HuH-7 (cell line): ENCODE measurements at regions not wholly inside any gene's neighbourhood (a gene's known extent, or its start where the extent isn't known, plus 50 kb on each side); places are given as distances from the start of the nearest gene placed in this dataset.
"Not testable (repeated sequence)": the region's sequence is repeated elsewhere in the genome, so short reads cannot be mapped to it uniquely, and the experiment has no call there.

Experiments used
- DNase-seq: peaks from one replicate; pipeline ENCODE4 v3.0.0; 2011; ENCODE audit warnings: low spot score

- DNase-seq = not testable (repeated sequence)
Measured at GRCh38 chr10:109652612-109653011, 270.7 kb downstream of the XPNPEP1 start.

GRCh38 chr10:109650228-109650627 lies 273.1 kb downstream of the XPNPEP1 start:
- no peak for DNase-seq

- DNase-seq = no peak
Measured at GRCh38 chr10:109647627-109648026, 275.7 kb downstream of the XPNPEP1 start.

- DNase-seq = no peak
Measured at GRCh38 chr10:109633846-109634245, 289.5 kb downstream of the XPNPEP1 start.

DNA sequence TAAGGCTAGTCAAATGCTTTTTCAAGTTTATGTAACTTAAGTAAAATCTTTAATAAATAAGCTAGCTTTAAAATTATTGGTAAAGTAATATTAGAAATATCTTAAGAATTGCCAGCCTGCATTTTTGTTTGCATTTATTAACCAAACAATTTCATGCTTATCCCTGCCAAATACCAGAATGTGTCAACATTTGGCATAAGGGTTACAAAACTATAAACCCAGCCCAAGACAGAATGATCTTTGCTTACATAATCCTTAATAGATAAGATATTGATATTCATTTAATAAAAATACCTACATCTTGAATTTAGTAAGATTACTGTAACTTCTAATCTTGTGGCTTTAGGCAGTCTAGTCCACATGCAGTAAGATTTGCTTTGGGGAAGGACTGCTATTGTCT lies 290.3 kb downstream of the XPNPEP1 start:
- DNase-seq = not testable (repeated sequence)

DNA sequence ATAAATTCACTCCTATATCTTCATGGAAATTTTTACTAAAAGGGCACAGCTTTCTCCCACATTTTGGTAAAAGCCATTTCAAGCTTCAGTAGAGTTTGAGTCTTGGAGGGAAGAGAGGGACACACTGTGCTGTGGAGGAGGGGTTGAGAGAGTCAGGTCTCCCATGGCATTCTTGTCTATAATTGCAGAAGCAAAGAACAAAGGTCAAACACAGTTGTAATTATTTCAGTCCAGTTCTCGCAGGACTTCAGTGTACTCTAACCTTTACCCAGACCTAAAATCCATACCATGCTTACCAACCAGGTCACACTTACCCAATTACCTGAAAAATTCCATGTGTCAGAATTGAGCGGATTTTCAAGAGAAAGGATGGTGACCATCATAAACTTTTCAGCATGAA lies 298.4 kb downstream of the XPNPEP1 start:
- no peak for DNase-seq

DNA sequence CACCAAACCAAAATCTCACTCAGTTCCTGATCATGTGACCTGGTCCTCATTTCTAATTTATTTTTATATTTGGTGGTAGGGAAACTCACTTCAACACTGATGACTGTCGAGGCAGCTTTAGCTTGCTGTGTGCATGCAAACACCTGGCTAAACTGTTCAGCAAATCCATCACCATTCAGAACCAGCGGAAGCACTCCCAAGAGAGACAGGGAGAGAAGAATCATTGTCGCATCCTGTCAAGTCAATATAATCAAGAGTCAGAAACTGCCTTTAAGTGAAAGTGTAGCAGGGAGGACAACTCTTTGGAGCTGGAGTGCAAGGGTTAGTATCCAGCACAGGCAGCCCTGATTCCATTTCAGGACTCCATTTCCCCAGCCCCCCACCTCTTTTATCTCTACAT lies 300.7 kb downstream of the XPNPEP1 start:
- no peak for DNase-seq

DNA sequence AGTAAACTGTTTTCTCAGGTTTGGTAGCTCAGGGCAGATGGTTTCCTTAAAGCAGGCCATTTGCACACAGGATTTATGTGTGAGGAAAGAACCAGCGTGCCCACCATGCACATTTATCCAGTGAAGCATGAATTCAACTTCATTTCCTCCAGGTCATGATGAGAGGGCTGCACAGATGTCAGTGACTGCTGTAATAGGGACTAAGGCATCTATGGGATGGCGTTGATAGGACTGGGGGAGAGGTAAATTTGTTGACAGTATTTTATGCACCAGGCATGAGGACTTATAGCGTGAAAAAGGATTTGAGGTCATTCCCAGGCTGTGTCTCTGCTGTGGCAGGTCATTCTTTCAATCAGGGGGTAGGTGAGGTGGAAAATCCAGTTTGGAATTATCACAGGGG lies 302.9 kb downstream of the XPNPEP1 start:
- DNase-seq = no peak

GRCh38 chr10:109619914-109620313 lies 303.4 kb downstream of the XPNPEP1 start:
- DNase-seq = no peak

GRCh38 chr10:109618748-109619147 lies 304.6 kb downstream of the XPNPEP1 start:
- no peak for DNase-seq

- DNase-seq = no peak
Measured at GRCh38 chr10:109618301-109618700, 305.0 kb downstream of the XPNPEP1 start.

DNA sequence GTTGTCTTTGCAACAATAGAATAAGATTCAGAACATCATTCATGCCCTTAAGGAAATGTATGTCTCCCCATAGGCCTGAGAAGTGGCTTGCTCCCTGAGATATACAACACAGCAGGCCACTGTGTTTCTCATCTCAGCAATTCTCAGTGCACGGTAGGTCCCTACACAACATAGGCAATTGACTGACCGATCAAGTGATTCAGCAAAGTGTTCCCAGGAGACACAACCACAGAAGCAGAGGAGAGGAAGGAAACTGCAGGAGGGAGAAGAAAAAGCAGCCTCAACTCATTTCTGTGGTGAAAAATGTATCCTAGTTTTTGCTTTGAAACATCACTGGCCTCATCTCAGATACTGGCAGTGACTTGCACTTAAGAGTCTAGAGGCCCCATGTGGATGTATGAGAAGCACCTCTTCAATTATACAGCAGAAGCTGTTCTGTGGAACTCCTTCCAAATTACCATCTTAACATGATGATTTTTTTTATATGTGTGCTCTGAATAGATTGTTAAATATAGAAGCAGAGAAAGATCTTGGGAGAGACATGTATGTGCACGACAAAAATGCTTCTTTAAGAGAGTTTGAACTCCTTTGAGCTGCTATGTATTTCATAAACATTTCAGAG lies 306.8 kb downstream of the XPNPEP1 start:
- DNase-seq = no peak

- DNase-seq = not testable (repeated sequence)
Measured at GRCh38 chr10:109595356-109595755, 328.0 kb downstream of the XPNPEP1 start.

GRCh38 chr10:109593682-109594081 lies 329.6 kb downstream of the XPNPEP1 start:
- no peak for DNase-seq

- no peak for DNase-seq
Measured at GRCh38 chr10:109592391-109592790, 330.9 kb downstream of the XPNPEP1 start.

DNA sequence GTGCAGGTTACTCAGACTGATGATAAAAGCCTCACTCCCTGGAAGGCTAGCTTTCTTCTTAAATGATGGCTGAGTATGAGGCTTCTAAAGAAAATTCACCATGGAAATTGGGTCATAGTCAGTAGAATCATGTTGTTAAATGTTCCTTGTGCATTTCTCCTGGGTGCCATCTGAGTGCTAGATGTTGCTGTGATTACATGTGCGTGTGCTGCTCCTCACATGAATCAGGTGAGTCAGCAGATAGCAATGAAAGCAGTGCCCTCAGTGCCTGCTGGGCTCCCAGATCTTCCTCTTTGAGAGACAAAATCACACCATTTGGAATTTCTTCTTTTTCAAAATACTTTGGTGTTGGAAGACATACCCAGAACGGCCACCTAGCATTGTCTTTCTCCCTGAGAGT lies 331.7 kb downstream of the XPNPEP1 start:
- DNase-seq = no peak

GRCh38 chr10:109588259-109588658 lies 335.1 kb downstream of the XPNPEP1 start:
- no peak for DNase-seq

DNA sequence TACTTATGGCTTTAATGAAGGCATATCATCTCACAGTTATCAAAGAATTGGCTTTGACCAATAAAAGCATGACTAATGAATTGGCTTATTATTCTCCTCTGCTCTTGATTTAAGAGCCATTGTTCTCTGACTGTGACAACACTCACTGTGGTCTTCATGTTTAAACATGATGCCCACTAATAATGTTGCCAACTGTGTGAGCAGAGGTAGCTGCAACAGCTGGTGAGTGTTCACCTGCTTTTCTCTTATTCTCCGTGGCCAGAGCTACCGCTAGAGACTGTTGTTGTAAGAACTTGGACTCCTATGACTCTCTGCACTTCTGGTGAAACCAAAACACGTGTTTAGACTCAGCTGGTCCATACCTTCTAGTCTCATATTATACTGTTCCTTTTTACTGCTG lies 335.9 kb downstream of the XPNPEP1 start:
- no peak for DNase-seq

- DNase-seq = no peak
Measured at GRCh38 chr10:109556399-109556798, 366.9 kb downstream of the XPNPEP1 start.

DNA sequence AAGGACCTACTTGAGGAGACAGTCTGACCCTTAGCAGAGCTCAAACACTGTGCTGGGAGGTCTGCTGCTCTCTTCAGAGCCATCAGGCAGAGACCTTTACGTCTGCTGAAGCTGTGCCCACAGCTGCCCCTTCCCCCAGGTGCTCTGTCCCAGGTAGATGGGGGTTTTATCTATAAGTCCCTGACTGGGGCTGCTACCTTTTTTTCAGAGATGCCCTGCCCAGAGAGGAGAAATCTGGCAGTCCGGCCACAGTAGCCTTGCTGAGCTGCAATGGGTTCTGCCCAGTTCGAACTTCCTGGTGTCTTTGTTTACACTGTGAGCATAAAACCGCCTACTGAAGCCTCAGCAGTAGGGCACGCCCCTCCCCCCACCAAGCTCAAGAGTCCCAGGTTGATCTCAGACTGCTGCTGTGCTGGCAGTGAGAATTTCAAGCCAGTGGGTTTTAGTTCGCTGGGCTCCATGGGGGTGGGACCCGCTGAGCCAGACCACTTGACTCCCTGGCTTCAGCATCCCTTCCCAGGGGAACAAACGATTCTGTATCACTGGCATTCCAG lies 381.2 kb downstream of the XPNPEP1 start:
- DNase-seq = not testable (repeated sequence)

GRCh38 chr10:109534193-109534592 lies 389.1 kb downstream of the XPNPEP1 start:
- no peak for DNase-seq

DNA sequence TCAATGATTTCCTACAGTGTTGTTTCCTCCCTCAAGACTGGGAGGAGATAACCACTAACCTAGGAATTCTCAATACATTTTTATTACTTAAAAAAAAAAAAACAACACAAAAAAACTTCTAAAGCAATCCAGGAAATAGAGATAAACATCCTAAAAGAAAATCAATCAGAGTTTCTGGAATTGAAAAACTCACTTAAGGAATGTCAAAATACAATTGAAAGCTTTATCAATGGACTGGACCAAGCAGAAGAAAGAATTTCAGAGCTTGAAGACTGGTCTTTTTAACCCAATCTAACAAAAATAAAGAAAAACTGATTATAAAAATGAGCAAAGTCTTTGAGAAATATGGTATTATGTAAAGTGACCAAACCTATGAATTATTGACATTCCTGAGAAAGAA lies 394.1 kb downstream of the XPNPEP1 start:
- no peak for DNase-seq

- no peak for DNase-seq
Measured at GRCh38 chr10:109517748-109518147, 405.6 kb downstream of the XPNPEP1 start.

DNA sequence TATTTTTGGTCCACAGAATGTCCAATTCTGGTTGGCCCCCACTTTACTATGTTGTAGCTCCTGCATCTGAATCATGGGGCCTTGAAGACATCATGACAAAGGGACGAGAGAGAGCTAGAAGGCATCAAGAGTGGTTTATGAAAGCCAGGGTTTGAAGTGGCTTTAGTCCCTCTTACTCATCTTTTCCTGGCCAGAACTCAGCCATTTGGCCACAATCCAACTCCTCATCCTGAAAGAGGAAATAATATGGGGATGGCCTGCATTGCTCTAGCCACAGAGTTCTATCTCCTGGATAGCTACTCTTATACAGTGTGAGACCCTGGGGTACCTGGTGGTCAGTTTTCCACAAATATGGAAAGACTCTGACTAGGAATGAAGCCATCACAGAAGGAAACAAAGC lies 418.9 kb downstream of the XPNPEP1 start:
- DNase-seq = no peak
